Kidney (tissue), 13 donors: ENCODE measurements at regions not wholly inside any gene's neighbourhood (a gene's known extent, or its start where the extent isn't known, plus 50 kb on each side); places are given as distances from the start of the nearest gene placed in this dataset.
A peak's percentile ranks its signal among the peaks of the same experiment; 100 is the strongest.

Experiments
- DNase-seq, 5 donors: peaks; one replicate each; pipeline ENCODE4 v3.0.0-alpha.2; 2013 to 2020
- FAIRE-seq: peaks from 2 replicates; lab custom pipeline; 2012; peaks lifted over from hg19 to GRCh38; lab: Jason Lieb, UNC
- H3K27ac ChIP-seq, 2 donors: one replicate each; pipeline ENCODE4 v1.7.0; 2013; ENCODE audit warnings: low read depth in 2 of 2, low read length in 2 of 2, inconsistent platforms in 1 of 2
- H3K27me3 ChIP-seq: one replicate; pipeline ENCODE4 v1.7.1; 2013; ENCODE audit warnings: low read length, inconsistent platforms; ENCODE audit not compliant: control insufficient read depth, insufficient read depth
- H3K36me3 ChIP-seq, 3 donors: one replicate each; pipeline versions ENCODE4 v1.7.0 to v1.7.1; 2013; ENCODE audit warnings: low read length in 3 of 3, control low read depth in 1 of 3, inconsistent platforms in 1 of 3; ENCODE audit not compliant: insufficient read depth in 3 of 3, control insufficient read depth in 2 of 3
- H3K4me1 ChIP-seq, 3 donors: one replicate each; pipeline versions ENCODE4 v1.7.0 to v1.7.1; 2013; ENCODE audit warnings: low read length in 3 of 3, inconsistent platforms in 1 of 3, low read depth in 1 of 3; ENCODE audit not compliant: control insufficient read depth in 2 of 3, insufficient read depth in 2 of 3
- H3K4me3 ChIP-seq, 3 donors: one replicate each; pipeline versions ENCODE4 v1.7.0 to v1.8.1; 2013; ENCODE audit warnings: low read length in 3 of 3, control low read depth in 1 of 3, inconsistent platforms in 1 of 3
- H3K9ac ChIP-seq, 3 donors: one replicate each; pipeline versions ENCODE4 v1.7.0 to v1.7.1; 2013; ENCODE audit warnings: low read length in 3 of 3, control low read depth in 1 of 3, inconsistent platforms in 1 of 3
- H3K9me3 ChIP-seq, 3 donors: one replicate each; pipeline versions ENCODE4 v1.7.0 to v1.7.1; 2013; ENCODE audit warnings: low read length in 3 of 3, control low read depth in 1 of 3, inconsistent platforms in 1 of 3; ENCODE audit not compliant: control insufficient read depth in 2 of 3, insufficient read depth in 1 of 3
- CTCF ChIP-seq: IDR thresholded peaks from 3 replicates; pipeline ENCODE4 v1.5.1; 2012; ENCODE audit warnings: mild to moderate bottlenecking, moderate library complexity, borderline replicate concordance; ENCODE audit not compliant: insufficient read depth; ENCODE audit errors: extremely low read depth
- intact Hi-C: fragments of 100-400 bp; cut with DNase I; formaldehyde crosslinking; loops from one replicate; pipeline ENCODE4 v1.11.1; 2022
- donor health status: control.
- donor health status: control.
- donor health status: control.
- donor health status: control.
- donor health status: control.
- donor health status: DM: yes; HTN: yes; CAD: no.
- donor health status: Normal renal cell carcinoma (clear cell type).

- FAIRE-seq: no peak
- no peak for TF ChIP-seq CTCF
- Histone ChIP-seq H3K27ac (no peak overlapping the region), H3K4me1 (no peaks in the 10 kb centered on the region), H3K9me3 (no peaks in the 10 kb centered on the region), H3K27me3 (no peaks in the 10 kb centered on the region), H3K9ac (no peak overlapping the region), H3K4me3 (no peak overlapping the region), H3K36me3 (no peaks in the 10 kb centered on the region)
- intact Hi-C loops: no loop called here
- DNase-seq: no peak
Observed at GRCh38 chrX:10352536-10352935, 195.8 kb downstream of the CLCN4 start.

- H3K9ac ChIP-seq: no peak overlapping the region
- H3K27me3 ChIP-seq: peaks cover 2% of the 10 kb centered on the region
- intact Hi-C loops: no loop called here
- FAIRE-seq: no peak
- DNase-seq: no peak
- no peaks in the 10 kb centered on the region for H3K9me3 ChIP-seq
- no peak overlapping the region for H3K4me3 ChIP-seq
- no peak overlapping the region for H3K27ac ChIP-seq
- TF ChIP-seq CTCF: no peak
- H3K4me1 ChIP-seq: no peaks in the 10 kb centered on the region
- no peaks in the 10 kb centered on the region for H3K36me3 ChIP-seq
Observed at GRCh38 chrX:10356979-10357378, 200.2 kb downstream of the CLCN4 start.

GRCh38 chrX:10358958-10359357 is 202.2 kb downstream of the CLCN4 start:
- TF ChIP-seq CTCF: no peak
- no peaks in the 10 kb centered on the region for H3K9me3 ChIP-seq
- FAIRE-seq: no peak
- intact Hi-C loops: no loop called here
- H3K4me1 ChIP-seq: no peaks in the 10 kb centered on the region
- H3K4me3 ChIP-seq: no peak overlapping the region
- no peaks in the 10 kb centered on the region for H3K36me3 ChIP-seq
- no peak for DNase-seq
- no peak overlapping the region for H3K27ac ChIP-seq
- peaks cover 2% of the 10 kb centered on the region for H3K27me3 ChIP-seq
- H3K9ac ChIP-seq: no peak overlapping the region

GRCh38 chrX:10360116-10360515 is 203.3 kb downstream of the CLCN4 start:
- Histone ChIP-seq H3K36me3 (no peaks in the 10 kb centered on the region), H3K9ac (no peak overlapping the region), H3K9me3 (no peaks in the 10 kb centered on the region), H3K27ac (no peak overlapping the region), H3K4me3 (no peak overlapping the region), H3K27me3 (peaks cover 2% of the 10 kb centered on the region), H3K4me1 (no peaks in the 10 kb centered on the region)
- TF ChIP-seq CTCF: no peak
- DNase-seq: peak in 1 of 5 donors; percentile 7
- no peak for FAIRE-seq
- intact Hi-C loops: no loop called here
